Mesodermal cell (in vitro differentiated cells): ENCODE measurements at regions not wholly inside any gene's neighbourhood (a gene's known extent, or its start where the extent isn't known, plus 50 kb on each side); places are given as distances from the start of the nearest gene placed in this dataset.

ENCODE experiments used
- H3K27ac ChIP-seq: 2 replicates; pipeline ENCODE4 v1.7.0; 2013; ENCODE audit warnings: mild to moderate bottlenecking, low read depth, low read length, moderate library complexity; ENCODE audit not compliant: severe bottlenecking
- H3K36me3 ChIP-seq: 2 replicates; pipeline ENCODE4 v1.7.1; 2013; ENCODE audit warnings: mild to moderate bottlenecking, low read length, moderate library complexity; ENCODE audit not compliant: control insufficient read depth, insufficient read depth
- H3K4me1 ChIP-seq: one replicate; pipeline ENCODE4 v1.7.1; 2013; ENCODE audit warnings: mild to moderate bottlenecking, low read length; ENCODE audit not compliant: insufficient read depth, control insufficient read depth, poor library complexity, severe bottlenecking
- H3K4me3 ChIP-seq: 2 replicates; pipeline ENCODE4 v1.7.0; 2013; ENCODE audit warnings: low read length, control low read depth, mild to moderate bottlenecking; ENCODE audit not compliant: insufficient read depth, poor library complexity, severe bottlenecking; ENCODE audit errors: extremely low read depth
- H3K9me3 ChIP-seq: 2 replicates; pipeline ENCODE4 v1.7.1; 2013; ENCODE audit warnings: mild to moderate bottlenecking, low read length, moderate library complexity; ENCODE audit not compliant: control insufficient read depth
- WGBS, 2 experiments: methylation state at CpG; one replicate each; pipeline ENCODE4 v1.1.5; 2013; ENCODE audit warnings: missing lambda C conversion rate in 2 of 2; ENCODE audit not compliant: insufficient coverage in 2 of 2; 5-methylcytosine and 5-hydroxymethylcytosine counted together

GRCh38 chr1:187383366-187383765 is 554.6 kb downstream of the PLA2G4A start:
- no peak overlapping the region for H3K4me3 ChIP-seq
- WGBS, 2 experiments = 85 to 87% methylated on average over 2 of the region's 3 CpGs
- H3K36me3 ChIP-seq = no peaks in the 10 kb centered on the region
- H3K9me3 ChIP-seq = peaks cover 4% of the 10 kb centered on the region
- H3K4me1 ChIP-seq = peaks cover 5% of the 10 kb centered on the region
- no peak overlapping the region for H3K27ac ChIP-seq

- H3K9me3 ChIP-seq = peaks cover 4% of the 10 kb centered on the region
- no peak overlapping the region for H3K4me3 ChIP-seq
- WGBS, 2 experiments = 87 to 100% methylated on average over 1 to 2 of the region's 2 CpGs
- H3K4me1 ChIP-seq = peaks cover 6% of the 10 kb centered on the region
- H3K27ac ChIP-seq = no peak overlapping the region
- no peaks in the 10 kb centered on the region for H3K36me3 ChIP-seq
Measured at GRCh38 chr1:187384504-187384903, 555.8 kb downstream of the PLA2G4A start.

- Histone ChIP-seq H3K9me3 (peaks cover 4% of the 10 kb centered on the region), H3K4me1 (peaks cover 14% of the 10 kb centered on the region), H3K4me3 (no peak overlapping the region), H3K27ac (no peak overlapping the region), H3K36me3 (no peaks in the 10 kb centered on the region)
- WGBS, 2 experiments = 45% methylated on average over 2 of the region's 3 CpGs; no CpG with 5 or more reads in 1 of the 2 experiments
Measured at GRCh38 chr1:187390215-187390818, 561.6 kb downstream of the PLA2G4A start.

- no peaks in the 10 kb centered on the region for H3K9me3 ChIP-seq
- H3K36me3 ChIP-seq = no peaks in the 10 kb centered on the region
- peaks cover 3% of the 10 kb centered on the region for H3K4me1 ChIP-seq
- H3K27ac ChIP-seq = peak overlapping the region; percentile 70
- no peak overlapping the region for H3K4me3 ChIP-seq
Measured at GRCh38 chr1:187396226-187396625, 567.5 kb downstream of the PLA2G4A start.

- H3K9me3 ChIP-seq = no peaks in the 10 kb centered on the region
- H3K36me3 ChIP-seq = no peaks in the 10 kb centered on the region
- H3K27ac ChIP-seq = peak overlapping the region; percentile 70
- WGBS, 2 experiments = 67 to 74% methylated on average over 7 to 11 of the region's 12 CpGs
- no peak overlapping the region for H3K4me3 ChIP-seq
- H3K4me1 ChIP-seq = peaks cover 3% of the 10 kb centered on the region
Measured at GRCh38 chr1:187396929-187397796, 568.4 kb downstream of the PLA2G4A start.

GRCh38 chr1:187408212-187409004 is 579.7 kb downstream of the PLA2G4A start:
- Histone ChIP-seq H3K4me1 (peaks cover 39% of the 10 kb centered on the region), H3K9me3 (no peaks in the 10 kb centered on the region), H3K27ac (peak overlapping the region; percentile 100), H3K36me3 (no peaks in the 10 kb centered on the region), H3K4me3 (no peak overlapping the region)
- 23 to 48% methylated on average over 2 to 4 of the region's 4 CpGs for WGBS, 2 experiments

- Histone ChIP-seq H3K4me3 (no peak overlapping the region), H3K4me1 (peaks cover 39% of the 10 kb centered on the region), H3K36me3 (no peaks in the 10 kb centered on the region), H3K27ac (peak overlapping the region; percentile 100), H3K9me3 (no peaks in the 10 kb centered on the region)
- no CpG with 5 or more reads among the region's 2 CpGs for WGBS, 2 experiments
Measured at GRCh38 chr1:187409341-187409740, 580.6 kb downstream of the PLA2G4A start.

GRCh38 chr1:187411118-187411517 is 582.4 kb downstream of the PLA2G4A start:
- 100% methylated on average over 2 to 3 of the region's 3 CpGs for WGBS, 2 experiments
- Histone ChIP-seq H3K4me3 (no peak overlapping the region), H3K36me3 (no peaks in the 10 kb centered on the region), H3K4me1 (peaks cover 45% of the 10 kb centered on the region), H3K9me3 (no peaks in the 10 kb centered on the region), H3K27ac (no peak overlapping the region)

GRCh38 chr1:187413405-187414169 is 584.8 kb downstream of the PLA2G4A start:
- Histone ChIP-seq H3K27ac (no peak overlapping the region), H3K9me3 (no peaks in the 10 kb centered on the region), H3K36me3 (no peaks in the 10 kb centered on the region), H3K4me1 (peaks cover 22% of the 10 kb centered on the region), H3K4me3 (no peak overlapping the region)
- no CpG with 5 or more reads among the region's 2 CpGs for WGBS, 2 experiments

- H3K4me1 ChIP-seq = peaks cover 12% of the 10 kb centered on the region
- H3K4me3 ChIP-seq = no peak overlapping the region
- no peaks in the 10 kb centered on the region for H3K36me3 ChIP-seq
- no peak overlapping the region for H3K27ac ChIP-seq
- no CpG with 5 or more reads among the region's 3 CpGs for WGBS, 2 experiments
- no peaks in the 10 kb centered on the region for H3K9me3 ChIP-seq
Measured at GRCh38 chr1:187415065-187415464, 586.3 kb downstream of the PLA2G4A start.
